HL-60 (cell line): ENCODE measurements at regions not wholly inside any gene's neighbourhood (a gene's known extent, or its start where the extent isn't known, plus 50 kb on each side); places are given as distances from the start of the nearest gene placed in this dataset.

Experiments
- DNase-seq, 2 experiments: peaks; one replicate each; pipeline ENCODE4 v3.0.0-alpha.2; 2010 to 2020; ENCODE audit warnings: low read depth in 1 of 2, low spot score in 1 of 2
- H3K27ac ChIP-seq: fragments of 250-450 bp; sonication (Bioruptor Pico); replicated peaks from 2 replicates; pipeline ENCODE4 v1.5.1; 2020; ENCODE audit warnings: mild to moderate bottlenecking, moderate library complexity
- H3K27me3 ChIP-seq: fragments of 250-450 bp; sonication (Bioruptor Pico); 2 replicates; pipeline ENCODE4 v1.5.1; 2021; ENCODE audit warnings: mild to moderate bottlenecking, moderate library complexity; ENCODE audit not compliant: insufficient read depth, poor library complexity, severe bottlenecking
- H3K4me3 ChIP-seq: replicated peaks from 2 replicates; pipeline ENCODE4 v1.5.1; 2011; ENCODE audit warnings: mild to moderate bottlenecking, control low read depth, low read length; ENCODE audit not compliant: insufficient read depth
- CTCF ChIP-seq: IDR thresholded peaks from one replicate; pipeline ENCODE4 v1.5.1; 2011; ENCODE audit warnings: low read length, control low read depth, inconsistent platforms; ENCODE audit not compliant: insufficient read depth
- GABPA ChIP-seq: IDR thresholded peaks from 2 replicates; pipeline ENCODE4 v1.6.1; 2012; ENCODE audit warnings: low read depth
- POLR2AphosphoS5 ChIP-seq: IDR thresholded peaks from 2 replicates; pipeline ENCODE4 v1.6.1; 2012; ENCODE audit warnings: low read depth
- REST ChIP-seq: IDR thresholded peaks from 2 replicates; pipeline ENCODE4 v1.6.1; 2012; ENCODE audit warnings: low read depth; ENCODE audit not compliant: insufficient replicate concordance
- SPI1 ChIP-seq: IDR thresholded peaks from 2 replicates; pipeline ENCODE4 v1.6.1; 2012; ENCODE audit warnings: low read depth, mild to moderate bottlenecking, borderline replicate concordance

GRCh38 chr18:24940416-24940815, 411.6 kb downstream of the ZNF521 start:
- TF ChIP-seq REST (no peak), CTCF (no peak), SPI1 (no peak), GABPA (no peak), POLR2AphosphoS5 (no peak)
- H3K27ac ChIP-seq = no peak overlapping the region
- H3K4me3 ChIP-seq = no peak overlapping the region
- no peaks in the 10 kb centered on the region for H3K27me3 ChIP-seq
- no peak for DNase-seq

- TF ChIP-seq REST = no peak
- no peak for TF ChIP-seq SPI1
- no peak for TF ChIP-seq POLR2AphosphoS5
- no peak for TF ChIP-seq CTCF
- no peak for TF ChIP-seq GABPA
Observed at GRCh38 chr18:24941174-24941951, 410.6 kb downstream of the ZNF521 start.

GRCh38 chr18:24942144-24942543, 409.8 kb downstream of the ZNF521 start:
- TF ChIP-seq SPI1 = no peak
- TF ChIP-seq GABPA = no peak
- no peak for TF ChIP-seq REST
- TF ChIP-seq CTCF = no peak
- TF ChIP-seq POLR2AphosphoS5 = no peak
- H3K27me3 ChIP-seq = no peaks in the 10 kb centered on the region
- DNase-seq = no peak
- no peak overlapping the region for H3K27ac ChIP-seq
- H3K4me3 ChIP-seq = no peak overlapping the region

More at GRCh38 chr18:24941174-24941951, 410.6 kb downstream of the ZNF521 start:
- no peak for DNase-seq
- H3K27me3 ChIP-seq = no peaks in the 10 kb centered on the region
- no peak overlapping the region for H3K4me3 ChIP-seq
- H3K27ac ChIP-seq = no peak overlapping the region
